Mucosa of descending colon (tissue), 3 donors: ENCODE measurements at regions not wholly inside any gene's neighbourhood (a gene's known extent, or its start where the extent isn't known, plus 50 kb on each side); places are given as distances from the start of the nearest gene placed in this dataset.

Experiments used
- ATAC-seq: fragments of 200-7000 bp; cut with Tn5 transposase; one replicate; pipeline ENCODE4 v1.9.1; 2020; ENCODE audit warnings: mild to moderate bottlenecking, moderate library complexity
- DNase-seq, 3 donors: peaks; one replicate each; pipeline ENCODE4 v3.0.0-alpha.2; 2020
- H3K36me3 ChIP-seq: fragments of 200-600 bp; one replicate; pipeline ENCODE4 v1.8.0; 2021; ENCODE audit warnings: low read depth, mild to moderate bottlenecking
- H3K4me1 ChIP-seq: fragments of 200-600 bp; one replicate; pipeline ENCODE4 v1.8.0; 2021; ENCODE audit warnings: low read depth, mild to moderate bottlenecking
- H3K4me3 ChIP-seq: fragments of 200-600 bp; one replicate; pipeline ENCODE4 v1.8.0; 2021; ENCODE audit warnings: mild to moderate bottlenecking
- H3K9me3 ChIP-seq: fragments of 200-600 bp; one replicate; pipeline ENCODE4 v1.8.0; 2021; ENCODE audit warnings: mild to moderate bottlenecking
- intact Hi-C, 2 donors: fragments of 100-400 bp; cut with DNase I in 1 of 2; cut with micrococcal nuclease in 1 of 2; formaldehyde crosslinking; loops; one replicate each; pipeline versions ENCODE4 v1.11.0 to v1.11.1; 2022; cut with DNase I, micrococcal nuclease
- TF ChIP-seq, protein P1 (sequence below): fragments of 200-600 bp; IDR thresholded peaks from one replicate; pipeline ENCODE4 v1.8.0; 2022; ENCODE audit warnings: antibody characterized with exemption, mild to moderate bottlenecking
- donor health status: DM: no; HTN: no; CAD: no; lungs with moderate emphysema.
- donor health status: DM: no; HTN: no; CAD: no.
- donor health status: DM: no; HTN: yes; CAD: no.

DNA sequence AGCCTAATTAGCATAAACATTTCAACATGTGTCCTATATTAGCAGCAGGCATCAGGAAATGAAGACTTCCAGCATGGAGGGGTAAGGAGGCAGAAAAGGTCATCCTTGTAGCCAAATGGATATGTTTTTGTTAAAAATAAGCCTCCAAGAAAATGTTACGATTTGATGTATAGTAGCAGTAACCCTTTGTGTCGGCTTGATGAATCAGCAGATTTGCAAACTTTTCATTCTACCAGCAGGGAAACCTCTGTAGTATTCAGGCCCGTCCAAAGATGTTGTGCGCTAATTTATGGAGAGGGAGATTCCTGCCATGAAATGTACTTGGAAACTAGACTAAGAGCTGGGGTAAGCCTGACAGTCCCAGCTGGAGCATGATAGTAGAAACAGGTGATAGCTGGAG lies 780.8 kb upstream of the KLHL29 start:
- TF ChIP-seq, protein P1, sequence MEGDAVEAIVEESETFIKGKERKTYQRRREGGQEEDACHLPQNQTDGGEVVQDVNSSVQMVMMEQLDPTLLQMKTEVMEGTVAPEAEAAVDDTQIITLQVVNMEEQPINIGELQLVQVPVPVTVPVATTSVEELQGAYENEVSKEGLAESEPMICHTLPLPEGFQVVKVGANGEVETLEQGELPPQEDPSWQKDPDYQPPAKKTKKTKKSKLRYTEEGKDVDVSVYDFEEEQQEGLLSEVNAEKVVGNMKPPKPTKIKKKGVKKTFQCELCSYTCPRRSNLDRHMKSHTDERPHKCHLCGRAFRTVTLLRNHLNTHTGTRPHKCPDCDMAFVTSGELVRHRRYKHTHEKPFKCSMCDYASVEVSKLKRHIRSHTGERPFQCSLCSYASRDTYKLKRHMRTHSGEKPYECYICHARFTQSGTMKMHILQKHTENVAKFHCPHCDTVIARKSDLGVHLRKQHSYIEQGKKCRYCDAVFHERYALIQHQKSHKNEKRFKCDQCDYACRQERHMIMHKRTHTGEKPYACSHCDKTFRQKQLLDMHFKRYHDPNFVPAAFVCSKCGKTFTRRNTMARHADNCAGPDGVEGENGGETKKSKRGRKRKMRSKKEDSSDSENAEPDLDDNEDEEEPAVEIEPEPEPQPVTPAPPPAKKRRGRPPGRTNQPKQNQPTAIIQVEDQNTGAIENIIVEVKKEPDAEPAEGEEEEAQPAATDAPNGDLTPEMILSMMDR: no peak
- intact Hi-C loops: no loop called here
- Histone ChIP-seq H3K4me1 (no peaks in the 10 kb centered on the region), H3K9me3 (no peaks in the 10 kb centered on the region), H3K36me3 (no peaks in the 10 kb centered on the region), H3K4me3 (no peak overlapping the region)
- DNase-seq: no peak
- ATAC-seq: no peak

GRCh38 chr2:22616031-22616430 lies 768.9 kb upstream of the KLHL29 start:
- intact Hi-C loops: no loop called here
- no peaks in the 10 kb centered on the region for H3K9me3 ChIP-seq
- ATAC-seq: no peak
- TF ChIP-seq, protein P1: no peak
- DNase-seq: peak in 1 of 3 donors; percentile 21
- no peaks in the 10 kb centered on the region for H3K4me1 ChIP-seq
- H3K4me3 ChIP-seq: no peak overlapping the region
- H3K36me3 ChIP-seq: no peaks in the 10 kb centered on the region

- Histone ChIP-seq H3K4me3 (no peak overlapping the region), H3K9me3 (no peaks in the 10 kb centered on the region), H3K4me1 (no peaks in the 10 kb centered on the region), H3K36me3 (no peaks in the 10 kb centered on the region)
- TF ChIP-seq, protein P1: no peak
- ATAC-seq (no peak), DNase-seq (no peak)
- intact Hi-C loops: no loop called here
Measured at GRCh38 chr2:22623620-22624019, 761.4 kb upstream of the KLHL29 start.

GRCh38 chr2:22626621-22627020 lies 758.4 kb upstream of the KLHL29 start:
- Histone ChIP-seq H3K4me1 (no peaks in the 10 kb centered on the region), H3K36me3 (no peaks in the 10 kb centered on the region), H3K4me3 (no peak overlapping the region), H3K9me3 (no peaks in the 10 kb centered on the region)
- ATAC-seq (no peak), DNase-seq (peak in 1 of 3 donors; percentile 20)
- intact Hi-C loops: no loop called here
- TF ChIP-seq, protein P1: no peak

DNA sequence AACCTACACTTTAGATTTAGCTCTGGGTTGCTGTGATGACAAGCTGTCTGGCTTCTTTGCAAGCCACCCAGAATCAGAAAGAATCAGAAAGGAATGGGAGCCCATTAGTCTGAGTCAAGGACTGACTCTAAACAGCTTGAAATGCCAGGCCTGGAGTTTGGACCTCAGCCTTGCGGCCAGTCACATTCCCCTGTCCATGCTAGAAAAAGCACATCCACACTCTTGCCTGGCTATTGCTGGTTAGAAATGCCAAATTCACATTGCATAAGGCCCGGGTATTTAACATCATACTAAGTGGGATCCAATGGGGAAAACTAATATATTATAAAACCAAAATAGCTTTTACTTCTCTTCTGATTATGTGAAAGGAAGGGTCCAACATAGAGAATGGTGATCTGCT lies 756.8 kb upstream of the KLHL29 start:
- H3K4me3 ChIP-seq: no peak overlapping the region
- no peak for ATAC-seq
- H3K4me1 ChIP-seq: no peaks in the 10 kb centered on the region
- intact Hi-C loops: no loop called here
- H3K36me3 ChIP-seq: no peaks in the 10 kb centered on the region
- TF ChIP-seq, protein P1: no peak
- H3K9me3 ChIP-seq: no peaks in the 10 kb centered on the region
- no peak for DNase-seq

GRCh38 chr2:22628906-22629305 lies 756.1 kb upstream of the KLHL29 start:
- TF ChIP-seq, protein P1: no peak

More at GRCh38 chr2:22628906-22629305, 756.1 kb upstream of the KLHL29 start:
- no peak for ATAC-seq
- Histone ChIP-seq H3K4me1 (no peaks in the 10 kb centered on the region), H3K4me3 (no peak overlapping the region), H3K36me3 (no peaks in the 10 kb centered on the region), H3K9me3 (no peaks in the 10 kb centered on the region)
- intact Hi-C loops: no loop called here
- DNase-seq: no peak
